ENCODE measurements at regions not wholly inside any gene's neighbourhood (a gene's known extent, or its start where the extent isn't known, plus 50 kb on each side); places are given as distances from the start of the nearest gene placed in this dataset.

DNA sequence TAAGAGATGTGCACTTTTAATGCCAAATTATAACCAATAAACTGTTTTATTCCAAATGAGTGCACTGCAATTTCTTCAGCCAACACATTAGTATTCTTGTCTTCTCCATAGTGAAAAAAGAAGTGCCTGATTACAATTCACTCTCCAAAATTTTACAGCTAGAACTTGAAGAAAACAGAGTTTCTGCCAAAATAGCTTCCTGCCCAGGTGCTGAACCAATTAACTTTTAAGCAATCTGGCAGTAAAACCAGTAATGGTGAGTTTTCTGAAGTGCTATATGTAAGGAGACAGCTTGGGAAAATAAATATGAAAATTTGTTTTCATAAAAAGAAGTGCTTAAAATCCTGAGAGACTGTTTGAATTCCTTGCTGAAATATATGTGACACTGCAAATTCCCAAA is 266.0 kb upstream of the NT5E start:
- no peak overlapping the region for H4K91ac ChIP-seq (ENCODE audit: low read length)
- H2BK12ac ChIP-seq (ENCODE audit: low read length in 2 of 2), result no peak overlapping the region
- H3K27ac ChIP-seq (ENCODE audit: low read length, poor library complexity, severe bottlenecking), result no peak overlapping the region
- H3K79me1 ChIP-seq (replicated peaks; ENCODE audit: low read length, poor library complexity, severe bottlenecking), result no peaks in the 10 kb centered on the region
- no peak overlapping the region for H3K4me3 ChIP-seq (ENCODE audit: insufficient read depth in 1 of 2, low read depth in 1 of 2, low read length in 2 of 2)
- H2BK120ac ChIP-seq (ENCODE audit: low read depth, low read length), result no peak overlapping the region
- no peak overlapping the region for H3K18ac ChIP-seq (ENCODE audit: low read depth in 1 of 2, low read length in 2 of 2)
- no peak overlapping the region for H2AK5ac ChIP-seq (ENCODE audit: low read length, severe bottlenecking)
- H3K4me2 ChIP-seq (ENCODE audit: low read length, poor library complexity, severe bottlenecking), result no peak overlapping the region
- DNase-seq, result no peak
- H3K36me3 ChIP-seq (ENCODE audit: control insufficient read depth in 1 of 2, insufficient read depth in 2 of 2, low read depth in 1 of 2, low read length in 2 of 2), result no peaks in the 10 kb centered on the region
- peaks cover 9% of the 10 kb centered on the region for H3K4me1 ChIP-seq (ENCODE audit: control insufficient read depth, insufficient read depth, low read depth, low read length)
- no peak overlapping the region for H3K4ac ChIP-seq (ENCODE audit: low read depth in 1 of 2, low read length in 2 of 2)
- no peak overlapping the region for H3K9ac ChIP-seq (ENCODE audit: low read length)
- no peak overlapping the region for H2AFZ ChIP-seq (ENCODE audit: low read depth, low read length)
- no peaks in the 10 kb centered on the region for H3K27me3 ChIP-seq (ENCODE audit: control insufficient read depth in 1 of 2, insufficient read depth in 1 of 2, low read length in 2 of 2)
- no peak overlapping the region for H3K23ac ChIP-seq (ENCODE audit: low read length in 2 of 2)
- no peak overlapping the region for H2BK15ac ChIP-seq (ENCODE audit: low read depth, poor library complexity, severe bottlenecking)
- H4K8ac ChIP-seq (ENCODE audit: low read length), result no peak overlapping the region
- no peaks in the 10 kb centered on the region for H3K9me3 ChIP-seq (ENCODE audit: control insufficient read depth, low read length)
- no peak overlapping the region for H2BK5ac ChIP-seq (ENCODE audit: low read depth, low read length, poor library complexity, severe bottlenecking)
- no peak overlapping the region for H3K14ac ChIP-seq (ENCODE audit: low read length in 2 of 2)

DNA sequence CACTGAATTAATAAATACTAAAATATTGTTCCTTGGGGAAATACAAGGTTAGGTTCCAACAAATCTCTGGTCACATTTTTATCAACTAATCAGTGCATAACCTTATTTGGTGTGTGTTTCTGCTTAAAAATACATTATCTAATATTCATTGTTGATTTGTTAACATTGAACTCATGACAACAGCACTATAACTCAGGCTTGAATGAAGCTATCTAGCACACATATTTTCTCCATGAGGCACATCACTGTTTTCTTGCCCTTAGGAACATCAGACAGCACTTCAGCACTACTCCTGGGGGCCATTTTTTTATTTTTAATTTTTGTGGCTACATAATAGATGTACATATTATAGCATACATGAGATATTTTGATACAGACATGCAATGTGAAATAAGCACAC is 277.2 kb upstream of the NT5E start:
- H3K18ac ChIP-seq (ENCODE audit: low read depth in 1 of 2, low read length in 2 of 2), result no peak overlapping the region
- no peaks in the 10 kb centered on the region for H3K4me1 ChIP-seq (ENCODE audit: control insufficient read depth, insufficient read depth, low read depth, low read length)

DNA sequence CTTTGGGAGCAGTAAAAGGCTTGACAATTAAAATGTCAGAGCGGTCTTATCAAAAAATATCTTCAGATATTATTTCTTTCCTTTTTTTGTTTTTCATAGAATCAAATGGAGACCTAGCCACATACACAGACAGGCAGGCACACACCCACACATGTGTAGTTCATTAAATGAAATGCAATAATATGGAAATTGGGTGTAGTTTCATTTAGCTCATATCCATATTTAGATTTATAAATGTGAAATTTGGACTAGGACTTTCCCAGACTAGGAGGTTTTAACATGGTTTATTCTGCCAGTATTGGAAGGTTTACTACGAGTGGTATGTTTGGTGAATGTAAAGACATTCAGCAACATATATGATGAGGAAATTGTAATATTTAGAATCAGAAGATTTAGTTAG is 277.7 kb upstream of the NT5E start:
- Histone ChIP-seq H3K27me3 (ENCODE audit: control insufficient read depth in 1 of 2, insufficient read depth in 1 of 2, low read length in 2 of 2) (peaks cover 5 to 8% of the 10 kb centered on the region in 2 experiments), H3K36me3 (ENCODE audit: control insufficient read depth in 1 of 2, insufficient read depth in 2 of 2, low read depth in 1 of 2, low read length in 2 of 2) (no peaks in the 10 kb centered on the region), H4K8ac (ENCODE audit: low read length) (no peak overlapping the region), H3K79me1 (replicated peaks; ENCODE audit: low read length, poor library complexity, severe bottlenecking) (no peaks in the 10 kb centered on the region), H3K4me1 (ENCODE audit: control insufficient read depth, insufficient read depth, low read depth, low read length) (no peaks in the 10 kb centered on the region), H2BK5ac (ENCODE audit: low read depth, low read length, poor library complexity, severe bottlenecking) (no peak overlapping the region), H3K23ac (ENCODE audit: low read length in 2 of 2) (no peak overlapping the region), H3K4me3 (ENCODE audit: insufficient read depth in 1 of 2, low read depth in 1 of 2, low read length in 2 of 2) (no peak overlapping the region), H3K14ac (ENCODE audit: low read length in 2 of 2) (no peak overlapping the region), H3K4ac (ENCODE audit: low read depth in 1 of 2, low read length in 2 of 2) (no peak overlapping the region), H3K9me3 (ENCODE audit: control insufficient read depth, low read length) (peaks cover 17% of the 10 kb centered on the region), H2AK5ac (ENCODE audit: low read length, severe bottlenecking) (no peak overlapping the region), H3K18ac (ENCODE audit: low read depth in 1 of 2, low read length in 2 of 2) (no peak overlapping the region), H3K9ac (ENCODE audit: low read length) (no peak overlapping the region), H3K27ac (ENCODE audit: low read length, poor library complexity, severe bottlenecking) (no peak overlapping the region), H4K91ac (ENCODE audit: low read length) (no peak overlapping the region), H2BK120ac (ENCODE audit: low read depth, low read length) (no peak overlapping the region), H2BK15ac (ENCODE audit: low read depth, poor library complexity, severe bottlenecking) (no peak overlapping the region), H3K4me2 (ENCODE audit: low read length, poor library complexity, severe bottlenecking) (no peak overlapping the region), H2BK12ac (ENCODE audit: low read length in 2 of 2) (no peak overlapping the region), H2AFZ (ENCODE audit: low read depth, low read length) (no peak overlapping the region)
- no peak for DNase-seq
- 63% methylated on average over 1 of the region's 2 CpGs for WGBS

More for the DNA sequence above, 277.2 kb upstream of the NT5E start:
- Histone ChIP-seq H3K9ac (ENCODE audit: low read length) (no peak overlapping the region), H3K36me3 (ENCODE audit: control insufficient read depth in 1 of 2, insufficient read depth in 2 of 2, low read depth in 1 of 2, low read length in 2 of 2) (no peaks in the 10 kb centered on the region), H2BK15ac (ENCODE audit: low read depth, poor library complexity, severe bottlenecking) (no peak overlapping the region), H3K23ac (ENCODE audit: low read length in 2 of 2) (no peak overlapping the region), H4K8ac (ENCODE audit: low read length) (no peak overlapping the region), H3K14ac (ENCODE audit: low read length in 2 of 2) (no peak overlapping the region), H3K4me2 (ENCODE audit: low read length, poor library complexity, severe bottlenecking) (no peak overlapping the region), H2BK5ac (ENCODE audit: low read depth, low read length, poor library complexity, severe bottlenecking) (no peak overlapping the region), H4K91ac (ENCODE audit: low read length) (no peak overlapping the region), H3K9me3 (ENCODE audit: control insufficient read depth, low read length) (peaks cover 17% of the 10 kb centered on the region), H3K27ac (ENCODE audit: low read length, poor library complexity, severe bottlenecking) (no peak overlapping the region), H2AFZ (ENCODE audit: low read depth, low read length) (no peak overlapping the region), H3K4ac (ENCODE audit: low read depth in 1 of 2, low read length in 2 of 2) (no peak overlapping the region), H3K4me3 (ENCODE audit: insufficient read depth in 1 of 2, low read depth in 1 of 2, low read length in 2 of 2) (no peak overlapping the region), H2BK12ac (ENCODE audit: low read length in 2 of 2) (no peak overlapping the region), H3K27me3 (ENCODE audit: control insufficient read depth in 1 of 2, insufficient read depth in 1 of 2, low read length in 2 of 2) (peaks cover 4 to 8% of the 10 kb centered on the region in 2 experiments), H2BK120ac (ENCODE audit: low read depth, low read length) (no peak overlapping the region), H3K79me1 (replicated peaks; ENCODE audit: low read length, poor library complexity, severe bottlenecking) (no peaks in the 10 kb centered on the region), H2AK5ac (ENCODE audit: low read length, severe bottlenecking) (no peak overlapping the region)
- DNase-seq, result no peak

DNA sequence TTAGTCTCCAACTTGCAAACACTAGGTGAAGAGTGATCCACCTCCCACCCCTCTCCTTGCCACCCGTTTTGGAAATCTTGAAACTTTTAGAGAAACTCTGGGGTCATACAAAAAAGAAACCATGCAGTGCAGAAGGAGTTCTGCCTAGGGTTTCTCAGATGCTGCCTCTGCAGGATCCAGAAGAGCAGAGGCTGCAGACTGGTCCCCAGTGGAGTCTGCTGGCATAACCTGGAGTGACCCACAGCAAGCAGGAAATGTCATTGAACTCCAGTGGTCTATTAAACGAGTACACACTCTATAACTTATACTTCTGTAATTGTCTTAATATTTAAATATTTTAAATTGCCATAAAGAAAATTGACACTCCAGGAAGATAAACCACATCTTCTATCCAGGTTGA is 280.7 kb upstream of the NT5E start:
- DNase-seq, result no peak
- no peak overlapping the region for H2BK15ac ChIP-seq (ENCODE audit: low read depth, poor library complexity, severe bottlenecking)
- no peak overlapping the region for H2AFZ ChIP-seq (ENCODE audit: low read depth, low read length)
- H3K4ac ChIP-seq (ENCODE audit: low read depth in 1 of 2, low read length in 2 of 2), result no peak overlapping the region
- no peak overlapping the region for H3K18ac ChIP-seq (ENCODE audit: low read depth in 1 of 2, low read length in 2 of 2)
- no peak overlapping the region for H2BK5ac ChIP-seq (ENCODE audit: low read depth, low read length, poor library complexity, severe bottlenecking)
- no peak overlapping the region for H3K14ac ChIP-seq (ENCODE audit: low read length in 2 of 2)
- no peak overlapping the region for H3K9ac ChIP-seq (ENCODE audit: low read length)
- peaks cover 2% of the 10 kb centered on the region for H3K9me3 ChIP-seq (ENCODE audit: control insufficient read depth, low read length)
- no peak overlapping the region for H3K27ac ChIP-seq (ENCODE audit: low read length, poor library complexity, severe bottlenecking)
- H3K79me1 ChIP-seq (replicated peaks; ENCODE audit: low read length, poor library complexity, severe bottlenecking), result no peaks in the 10 kb centered on the region
- H3K4me2 ChIP-seq (ENCODE audit: low read length, poor library complexity, severe bottlenecking), result no peak overlapping the region
- H3K27me3 ChIP-seq (ENCODE audit: control insufficient read depth in 1 of 2, insufficient read depth in 1 of 2, low read length in 2 of 2), result peaks cover 8% of the 10 kb centered on the region in 2 experiments
- no peaks in the 10 kb centered on the region for H3K4me1 ChIP-seq (ENCODE audit: control insufficient read depth, insufficient read depth, low read depth, low read length)
- no peaks in the 10 kb centered on the region for H3K36me3 ChIP-seq (ENCODE audit: control insufficient read depth in 1 of 2, insufficient read depth in 2 of 2, low read depth in 1 of 2, low read length in 2 of 2)
- H2AK5ac ChIP-seq (ENCODE audit: low read length, severe bottlenecking), result no peak overlapping the region
- H2BK12ac ChIP-seq (ENCODE audit: low read length in 2 of 2), result no peak overlapping the region
- H3K4me3 ChIP-seq (ENCODE audit: insufficient read depth in 1 of 2, low read depth in 1 of 2, low read length in 2 of 2), result no peak overlapping the region
- no peak overlapping the region for H4K91ac ChIP-seq (ENCODE audit: low read length)
- H3K23ac ChIP-seq (ENCODE audit: low read length in 2 of 2), result no peak overlapping the region
- H4K8ac ChIP-seq (ENCODE audit: low read length), result no peak overlapping the region
- no peak overlapping the region for H2BK120ac ChIP-seq (ENCODE audit: low read depth, low read length)
- WGBS, result 22% methylated on average over 1 of the region's 2 CpGs

All from mesenchymal stem cell (in vitro differentiated cells and primary cell).